ACC112 (cell line): ENCODE measurements at regions not wholly inside any gene's neighbourhood (a gene's known extent, or its start where the extent isn't known, plus 50 kb on each side); places are given as distances from the start of the nearest gene placed in this dataset.
"Not testable (repeated sequence)": the region's sequence is repeated elsewhere in the genome, so short reads cannot be mapped to it uniquely, and the experiment has no call there.

Source experiments
- H2AFZ ChIP-seq: fragments of 200-600 bp; sonication (generic); one replicate; pipeline ENCODE4 v1.6.0; 2017; ENCODE audit warnings: antibody characterized with exemption, low read length; ENCODE audit not compliant: unreplicated experiment
- H3K27ac ChIP-seq: fragments of 200-600 bp; sonication (generic); 2 replicates; pipeline ENCODE4 v1.5.1; 2014; ENCODE audit warnings: low read depth, mild to moderate bottlenecking, antibody characterized with exemption, low read length, moderate library complexity
- H3K27me3 ChIP-seq: fragments of 200-600 bp; sonication (generic); 2 replicates; pipeline ENCODE4 v1.6.1; 2014; ENCODE audit warnings: mild to moderate bottlenecking, antibody characterized with exemption, low read length, moderate library complexity, mixed read lengths; ENCODE audit not compliant: insufficient read depth
- H3K36me3 ChIP-seq: fragments of 200-600 bp; sonication (generic); 2 replicates; pipeline ENCODE4 v1.6.1; 2016; ENCODE audit warnings: mild to moderate bottlenecking, antibody characterized with exemption, low read length, moderate library complexity, mixed read lengths; ENCODE audit not compliant: insufficient read depth
- H3K4me1 ChIP-seq: fragments of 200-600 bp; sonication (generic); one replicate; pipeline ENCODE4 v1.6.1; 2016; ENCODE audit warnings: low read length, mixed read lengths; ENCODE audit not compliant: insufficient read depth, unreplicated experiment, control insufficient read depth
- H3K4me3 ChIP-seq: fragments of 200-600 bp; sonication (generic); 2 replicates; pipeline ENCODE4 v1.5.1; 2014; ENCODE audit warnings: mild to moderate bottlenecking, low read depth, low read length
- H3K79me2 ChIP-seq: fragments of 200-600 bp; sonication (generic); one replicate; pipeline ENCODE4 v1.6.0; 2016; ENCODE audit warnings: low read length; ENCODE audit not compliant: control insufficient read depth, unreplicated experiment, insufficient read depth

DNA sequence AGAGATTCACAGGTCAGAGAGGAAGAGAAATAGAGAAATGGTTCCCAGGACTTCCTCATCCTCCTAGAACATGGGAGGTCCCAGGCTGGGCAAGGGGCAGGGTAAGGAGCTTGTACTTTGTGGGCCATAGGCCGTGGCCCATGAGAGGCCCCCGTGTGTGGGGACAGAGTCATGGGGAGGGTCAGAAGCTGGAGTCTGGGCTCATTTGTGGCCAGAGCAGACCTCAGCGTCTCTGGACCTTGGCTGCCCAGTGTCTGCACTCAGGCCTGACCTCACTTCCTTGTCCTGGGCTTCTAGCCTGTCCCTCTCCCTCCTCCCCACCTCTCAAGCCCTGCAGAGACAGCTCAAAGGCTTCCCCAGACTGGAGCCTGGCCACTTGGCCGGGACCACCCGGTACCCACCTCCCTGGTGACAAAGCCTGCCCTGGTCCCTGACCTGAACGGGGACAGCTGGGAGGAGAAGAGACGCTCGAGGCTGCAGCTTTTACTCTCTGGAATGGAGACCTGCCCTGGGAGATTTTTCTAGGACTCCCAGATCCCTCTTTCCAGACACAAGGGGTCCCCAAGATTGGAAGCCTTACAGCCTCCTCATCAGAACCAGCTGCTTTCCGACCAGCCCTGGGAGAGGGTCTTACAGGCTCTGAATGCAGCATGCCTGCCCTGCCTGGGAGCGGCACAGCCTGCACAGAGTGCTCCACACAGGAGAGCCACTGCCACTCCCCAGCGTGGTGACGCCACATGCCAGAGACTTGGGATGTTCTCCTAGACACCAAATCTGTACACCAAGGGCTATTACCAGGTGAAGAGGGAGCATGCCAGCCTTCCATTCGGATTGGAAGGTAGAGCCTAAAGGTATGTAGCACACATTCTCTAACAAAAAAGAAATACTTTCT, 569.0 kb upstream of the B3GAT1 start:
- H3K4me3 ChIP-seq = no peak overlapping the region
- H3K27me3 ChIP-seq = no peaks in the 10 kb centered on the region
- H3K4me1 ChIP-seq = no peaks in the 10 kb centered on the region
- H3K79me2 ChIP-seq = no peaks in the 10 kb centered on the region
- H2AFZ ChIP-seq = no peak overlapping the region
- H3K36me3 ChIP-seq = no peaks in the 10 kb centered on the region
- H3K27ac ChIP-seq = no peak overlapping the region

DNA sequence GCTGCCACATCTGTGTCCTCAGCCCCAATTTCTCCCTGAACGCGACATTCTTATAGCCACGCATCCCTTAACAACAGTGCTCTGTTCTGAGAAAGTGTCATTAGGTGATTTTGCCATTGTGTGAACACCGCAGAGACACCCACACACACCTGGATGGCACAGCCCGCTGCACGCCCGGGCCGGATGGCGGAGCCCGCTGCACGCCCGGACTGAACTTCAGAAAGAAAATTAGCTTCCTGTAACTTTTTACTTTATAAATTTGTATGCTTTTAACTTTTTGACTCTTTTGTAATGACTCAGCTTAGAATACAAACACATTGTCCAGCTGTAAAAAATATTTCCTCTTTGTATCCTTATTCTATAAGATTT, 567.0 kb upstream of the B3GAT1 start:
- not testable (repeated sequence) for H3K4me3 ChIP-seq, H3K4me1 ChIP-seq, H3K27ac ChIP-seq, H3K36me3 ChIP-seq, H2AFZ ChIP-seq, H3K27me3 ChIP-seq, H3K79me2 ChIP-seq

DNA sequence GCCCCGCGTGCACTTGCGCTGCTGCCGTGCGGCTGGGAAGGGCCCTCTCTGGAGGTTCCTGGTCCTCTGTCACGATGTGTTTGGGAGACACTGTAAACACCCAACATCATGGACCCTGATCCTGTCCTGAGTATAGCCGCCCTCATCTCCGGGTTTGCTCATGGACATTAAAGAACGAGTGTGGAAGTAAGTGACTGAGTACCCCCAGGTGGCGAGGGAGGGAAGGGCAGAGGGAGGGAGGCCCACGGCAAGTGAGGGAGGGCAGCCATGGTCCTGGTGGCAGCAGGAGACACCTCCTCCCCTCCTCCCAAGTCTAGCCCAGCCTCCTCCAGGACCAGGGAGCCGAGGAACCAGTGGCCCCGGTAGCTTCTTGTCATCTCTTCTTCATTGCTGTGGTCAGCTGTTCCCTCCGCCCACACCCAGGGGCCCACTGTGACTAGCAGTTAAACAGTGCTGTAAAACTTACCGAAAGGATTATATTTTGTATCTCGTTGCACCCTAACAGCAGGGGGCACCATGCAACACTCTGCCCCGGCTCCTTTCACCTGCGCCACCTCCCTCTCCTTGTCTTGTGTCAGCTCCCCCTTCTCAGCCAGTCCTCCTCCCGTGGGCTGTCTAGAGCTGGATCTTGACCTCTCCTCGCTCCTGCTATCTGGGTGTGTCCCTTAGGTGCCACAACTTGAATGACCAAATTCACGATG, 566.5 kb upstream of the B3GAT1 start:
- H3K4me1 ChIP-seq = no peaks in the 10 kb centered on the region

DNA sequence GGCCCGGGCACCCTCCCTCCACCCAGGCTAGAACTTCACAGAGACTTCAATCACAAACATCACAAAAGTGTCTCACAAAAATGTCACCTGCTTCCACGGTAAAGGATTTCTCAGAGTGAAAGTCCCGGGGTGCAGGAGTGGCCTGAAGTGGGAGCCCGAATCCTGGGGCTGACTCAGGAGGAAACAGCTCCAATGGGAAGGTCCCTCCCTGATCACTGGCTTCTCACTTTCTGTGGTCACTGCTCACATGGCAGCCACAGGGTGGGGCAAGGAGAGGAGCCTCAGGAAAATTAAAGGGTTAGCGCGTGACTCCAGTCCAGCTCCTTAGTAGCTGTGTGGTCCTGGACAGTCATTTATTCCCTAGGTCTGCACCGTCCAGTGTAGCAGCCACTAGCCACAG, 564.5 kb upstream of the B3GAT1 start:
- H3K4me3 ChIP-seq = no peak overlapping the region
- no peaks in the 10 kb centered on the region for H3K4me1 ChIP-seq
- no peak overlapping the region for H2AFZ ChIP-seq
- no peaks in the 10 kb centered on the region for H3K79me2 ChIP-seq
- no peaks in the 10 kb centered on the region for H3K36me3 ChIP-seq
- H3K27me3 ChIP-seq = no peaks in the 10 kb centered on the region
- H3K27ac ChIP-seq = no peak overlapping the region

More for the DNA sequence above, 566.5 kb upstream of the B3GAT1 start:
- Histone ChIP-seq H3K27me3 (no peaks in the 10 kb centered on the region), H2AFZ (no peak overlapping the region), H3K27ac (no peak overlapping the region), H3K36me3 (no peaks in the 10 kb centered on the region), H3K4me3 (no peak overlapping the region), H3K79me2 (no peaks in the 10 kb centered on the region)

DNA sequence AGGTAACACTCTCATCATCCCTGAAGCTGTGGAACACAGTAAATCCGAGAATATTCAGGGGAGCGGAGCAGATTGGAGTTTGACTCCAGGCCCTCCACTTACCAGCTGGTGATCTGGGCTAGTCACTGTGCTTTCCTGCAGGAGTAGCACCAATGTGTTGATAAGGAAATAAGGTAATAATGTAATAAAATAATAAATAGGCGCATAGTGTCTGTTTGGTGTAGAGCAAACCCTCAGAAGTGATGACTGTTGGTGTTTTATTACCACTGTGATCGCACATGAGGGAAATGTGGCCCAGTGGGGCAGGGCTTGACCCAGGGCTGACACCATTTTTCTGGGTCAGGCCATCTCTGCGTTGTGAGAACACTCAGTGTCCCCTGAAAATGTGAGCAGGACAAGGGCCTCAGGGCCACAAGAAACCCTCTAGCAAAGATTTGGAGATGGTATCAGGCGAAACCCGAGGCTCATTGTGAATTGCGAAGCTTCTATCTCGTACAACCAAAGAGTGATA, 563.9 kb upstream of the B3GAT1 start:
- no peaks in the 10 kb centered on the region for H3K36me3 ChIP-seq
- no peak overlapping the region for H3K27ac ChIP-seq
- no peaks in the 10 kb centered on the region for H3K79me2 ChIP-seq
- H3K4me3 ChIP-seq = no peak overlapping the region
- H3K27me3 ChIP-seq = no peaks in the 10 kb centered on the region
- no peaks in the 10 kb centered on the region for H3K4me1 ChIP-seq
- no peak overlapping the region for H2AFZ ChIP-seq

DNA sequence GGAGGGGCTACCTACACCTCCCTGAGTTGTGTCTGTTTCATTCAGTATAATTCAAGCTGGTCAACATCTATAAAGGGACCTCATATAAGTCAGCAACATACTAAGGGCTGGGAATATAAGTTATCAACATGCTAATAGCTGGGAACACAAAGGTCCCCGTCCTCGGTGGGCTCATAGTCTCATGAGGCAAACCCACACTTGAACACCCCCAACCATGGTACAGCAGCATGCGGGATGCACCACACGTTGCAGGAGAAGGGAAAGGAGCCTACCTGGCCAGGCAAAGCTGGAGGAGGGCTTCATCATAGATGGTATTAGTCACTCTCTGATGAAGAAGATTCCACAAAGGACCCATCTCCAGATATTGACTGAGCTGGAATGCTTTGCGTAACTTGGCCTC, 561.8 kb upstream of the B3GAT1 start:
- no peak overlapping the region for H2AFZ ChIP-seq
- no peaks in the 10 kb centered on the region for H3K36me3 ChIP-seq
- no peak overlapping the region for H3K4me3 ChIP-seq
- H3K79me2 ChIP-seq = no peaks in the 10 kb centered on the region
- no peak overlapping the region for H3K27ac ChIP-seq
- H3K4me1 ChIP-seq = no peaks in the 10 kb centered on the region
- no peaks in the 10 kb centered on the region for H3K27me3 ChIP-seq

DNA sequence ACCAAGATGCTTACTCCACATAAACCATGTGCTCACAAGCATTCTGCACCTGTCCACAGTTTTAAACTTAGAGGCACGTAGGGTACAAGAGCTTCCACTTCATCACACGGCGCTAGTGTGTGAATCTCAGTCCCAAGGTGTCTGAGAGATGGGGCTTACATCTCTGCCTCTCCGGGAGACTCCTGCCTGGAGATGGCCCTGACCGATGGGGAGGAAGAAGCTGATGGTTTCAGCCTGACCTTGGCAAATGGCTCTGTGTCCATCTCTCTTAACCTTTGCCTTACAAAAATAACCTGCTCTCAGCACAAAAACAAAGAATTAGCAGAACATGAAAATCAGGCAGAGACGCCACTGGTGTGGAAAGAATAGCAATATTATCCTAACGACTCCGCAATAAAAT, 559.3 kb upstream of the B3GAT1 start:
- Histone ChIP-seq H3K36me3 (no peaks in the 10 kb centered on the region), H3K27me3 (no peaks in the 10 kb centered on the region), H3K4me3 (no peak overlapping the region), H2AFZ (no peak overlapping the region), H3K79me2 (no peaks in the 10 kb centered on the region), H3K4me1 (no peaks in the 10 kb centered on the region), H3K27ac (no peak overlapping the region)

DNA sequence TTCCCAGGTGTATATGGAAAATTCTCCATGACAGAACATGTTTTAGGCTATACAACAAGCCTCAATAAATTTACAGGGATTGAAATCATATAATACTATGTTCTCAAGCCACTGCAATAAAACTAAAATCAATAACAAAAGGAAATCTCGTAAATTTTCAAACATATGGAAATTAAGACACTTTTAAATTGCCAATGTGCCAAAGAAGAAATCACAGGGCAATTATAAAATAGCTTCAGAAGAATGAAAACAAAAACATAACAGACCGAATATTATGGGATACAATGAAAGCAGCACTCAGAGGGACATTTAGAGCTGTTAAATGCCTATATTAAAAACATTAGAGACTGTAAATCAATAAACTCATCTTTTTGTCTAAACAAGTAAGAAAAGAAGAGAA, 555.7 kb upstream of the B3GAT1 start:
- Histone ChIP-seq H3K4me1 (no peaks in the 10 kb centered on the region), H2AFZ (no peak overlapping the region), H3K27ac (no peak overlapping the region), H3K79me2 (no peaks in the 10 kb centered on the region), H3K4me3 (no peak overlapping the region), H3K27me3 (no peaks in the 10 kb centered on the region), H3K36me3 (no peaks in the 10 kb centered on the region)

DNA sequence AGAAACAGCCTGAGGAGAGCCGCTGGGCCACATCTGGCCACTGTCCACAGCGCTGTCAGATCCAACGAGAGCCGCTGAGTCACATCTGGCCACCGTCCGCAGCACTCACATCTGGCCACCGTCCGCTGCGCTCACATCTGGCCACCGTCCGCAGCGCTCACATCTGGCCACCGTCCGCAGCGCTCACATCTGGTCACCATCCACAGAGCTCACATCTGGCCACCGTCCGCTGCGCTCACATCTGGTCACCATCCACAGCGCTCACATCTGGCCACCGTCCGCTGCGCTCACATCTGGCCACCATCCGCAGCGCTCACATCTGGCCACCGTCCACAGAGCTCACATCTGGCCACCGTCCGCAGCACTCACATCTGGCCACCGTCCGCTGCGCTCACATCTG, 549.3 kb upstream of the B3GAT1 start:
- not testable (repeated sequence) for H3K27me3 ChIP-seq, H3K27ac ChIP-seq, H3K36me3 ChIP-seq, H3K79me2 ChIP-seq, H3K4me1 ChIP-seq, H2AFZ ChIP-seq, H3K4me3 ChIP-seq

DNA sequence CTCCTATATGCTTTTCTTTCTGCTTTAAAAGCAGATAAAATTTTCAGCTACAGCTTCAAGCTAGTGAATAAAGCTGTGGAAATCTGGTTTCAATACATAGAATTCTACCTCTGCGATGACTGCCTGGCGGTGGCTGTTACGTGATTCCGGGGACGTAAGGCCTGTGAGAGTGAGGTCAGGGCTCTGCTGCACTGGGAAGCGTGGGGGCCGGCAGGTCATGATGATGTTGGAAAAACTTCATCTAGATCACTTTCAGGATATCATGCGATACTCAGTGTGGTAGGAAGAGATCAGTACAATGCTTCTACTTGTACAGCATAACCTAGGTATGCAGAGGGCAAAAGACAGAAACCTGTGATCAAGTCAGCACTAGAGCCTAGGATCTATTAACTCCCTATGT, 546.8 kb upstream of the B3GAT1 start:
- H2AFZ ChIP-seq = no peak overlapping the region
- H3K79me2 ChIP-seq = no peaks in the 10 kb centered on the region
- H3K27ac ChIP-seq = no peak overlapping the region
- H3K4me1 ChIP-seq = no peaks in the 10 kb centered on the region
- no peaks in the 10 kb centered on the region for H3K36me3 ChIP-seq
- no peak overlapping the region for H3K4me3 ChIP-seq
- H3K27me3 ChIP-seq = no peaks in the 10 kb centered on the region

DNA sequence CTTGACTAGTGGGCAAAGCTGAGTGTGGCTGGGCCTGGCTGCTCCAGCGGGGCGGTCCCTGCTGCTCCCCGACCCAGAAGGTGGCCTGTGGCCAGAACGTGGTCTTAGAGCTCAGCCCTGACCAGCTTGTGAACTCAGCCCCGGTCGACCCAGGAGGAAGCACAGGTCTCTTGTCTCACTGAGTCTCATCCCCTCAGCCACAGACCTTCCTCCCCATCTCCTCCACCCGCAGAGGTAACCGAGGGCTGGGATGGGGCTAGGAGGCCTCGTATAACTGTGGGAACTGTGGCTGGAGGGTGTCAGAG, 546.2 kb upstream of the B3GAT1 start:
- no peaks in the 10 kb centered on the region for H3K27me3 ChIP-seq
- no peak overlapping the region for H3K27ac ChIP-seq
- H3K4me3 ChIP-seq = no peak overlapping the region
- no peak overlapping the region for H2AFZ ChIP-seq
- no peaks in the 10 kb centered on the region for H3K36me3 ChIP-seq
- no peaks in the 10 kb centered on the region for H3K4me1 ChIP-seq
- no peaks in the 10 kb centered on the region for H3K79me2 ChIP-seq
